ENCODE measurements at regions not wholly inside any gene's neighbourhood (a gene's known extent, or its start where the extent isn't known, plus 50 kb on each side); places are given as distances from the start of the nearest gene placed in this dataset.

DNA sequence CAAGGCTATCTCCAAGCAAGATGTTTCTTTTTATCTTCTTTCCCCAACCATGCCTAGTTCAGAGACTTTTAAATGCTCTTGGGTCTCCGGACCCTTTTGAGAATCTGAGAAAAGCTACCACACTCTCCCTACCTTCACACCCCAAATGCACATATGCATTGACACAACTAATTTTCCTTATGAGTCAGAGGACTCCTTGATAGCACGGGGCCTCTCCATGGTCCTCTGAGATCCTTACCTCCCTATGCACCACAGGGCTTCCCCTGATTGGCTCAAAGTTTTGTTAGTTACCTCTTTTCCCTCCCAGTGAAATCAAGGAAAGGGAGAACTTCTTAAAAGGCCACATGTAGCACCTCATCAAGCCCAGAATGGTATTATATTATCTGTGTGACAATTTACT is 86.8 kb upstream of the ATP6AP2 start:
- Histone ChIP-seq H3K27me3 (peaks cover 0 to 7% (median 0%) of the 10 kb centered on the region in 3 donors), H3K36me3 (no peaks in the 10 kb centered on the region), H3K9me3 (no peaks in the 10 kb centered on the region), H3K4me3 (no peak overlapping the region), H3K4me1 (no peaks in the 10 kb centered on the region), H3K27ac (no peak overlapping the region)
- TF ChIP-seq, protein P1, sequence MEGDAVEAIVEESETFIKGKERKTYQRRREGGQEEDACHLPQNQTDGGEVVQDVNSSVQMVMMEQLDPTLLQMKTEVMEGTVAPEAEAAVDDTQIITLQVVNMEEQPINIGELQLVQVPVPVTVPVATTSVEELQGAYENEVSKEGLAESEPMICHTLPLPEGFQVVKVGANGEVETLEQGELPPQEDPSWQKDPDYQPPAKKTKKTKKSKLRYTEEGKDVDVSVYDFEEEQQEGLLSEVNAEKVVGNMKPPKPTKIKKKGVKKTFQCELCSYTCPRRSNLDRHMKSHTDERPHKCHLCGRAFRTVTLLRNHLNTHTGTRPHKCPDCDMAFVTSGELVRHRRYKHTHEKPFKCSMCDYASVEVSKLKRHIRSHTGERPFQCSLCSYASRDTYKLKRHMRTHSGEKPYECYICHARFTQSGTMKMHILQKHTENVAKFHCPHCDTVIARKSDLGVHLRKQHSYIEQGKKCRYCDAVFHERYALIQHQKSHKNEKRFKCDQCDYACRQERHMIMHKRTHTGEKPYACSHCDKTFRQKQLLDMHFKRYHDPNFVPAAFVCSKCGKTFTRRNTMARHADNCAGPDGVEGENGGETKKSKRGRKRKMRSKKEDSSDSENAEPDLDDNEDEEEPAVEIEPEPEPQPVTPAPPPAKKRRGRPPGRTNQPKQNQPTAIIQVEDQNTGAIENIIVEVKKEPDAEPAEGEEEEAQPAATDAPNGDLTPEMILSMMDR (IDR thresholded peaks at IDR 0.05 in 4 of 5, conservative IDR thresholded peaks at IDR 0.05 in 1 of 5): no peak
- no peak for TF ChIP-seq POLR2A (IDR thresholded peaks at IDR 0.05)
- in situ Hi-C loops (cut with MboI; ENCODE audit: low sequenced_read_pairs in 4 of 4): no loop called here
- DNase-seq: no peak
- no peak for ATAC-seq
- intact Hi-C loops (cut with DNase I; ENCODE audit: low total_unique reads): no loop called here

- intact Hi-C loops (cut with DNase I; ENCODE audit: low total_unique reads): no loop called here
- Histone ChIP-seq H3K36me3 (no peaks in the 10 kb centered on the region), H3K27ac (no peak overlapping the region), H3K4me3 (no peak overlapping the region), H3K4me1 (no peaks in the 10 kb centered on the region), H3K27me3 (peaks cover 0 to 5% (median 0%) of the 10 kb centered on the region in 3 donors), H3K9me3 (no peaks in the 10 kb centered on the region)
- in situ Hi-C loops (cut with MboI; ENCODE audit: low sequenced_read_pairs in 4 of 4): no loop called here
- TF ChIP-seq POLR2A (IDR thresholded peaks at IDR 0.05): no peak
- TF ChIP-seq, protein P1 (IDR thresholded peaks at IDR 0.05 in 4 of 5, conservative IDR thresholded peaks at IDR 0.05 in 1 of 5): no peak
- DNase-seq: no peak
- ATAC-seq: no peak
These were observed 92.5 kb upstream of the ATP6AP2 start for GRCh38 chrX:40488296-40488695.

- no peak for ATAC-seq
- no peak for TF ChIP-seq POLR2A (IDR thresholded peaks at IDR 0.05)
- TF ChIP-seq, protein P1 (IDR thresholded peaks at IDR 0.05 in 4 of 5, conservative IDR thresholded peaks at IDR 0.05 in 1 of 5): no peak
- H3K4me3 ChIP-seq: no peak overlapping the region
- H3K4me1 ChIP-seq: no peaks in the 10 kb centered on the region
- no peak for DNase-seq
- in situ Hi-C loops (cut with MboI; ENCODE audit: low sequenced_read_pairs in 4 of 4): no loop called here
- H3K27me3 ChIP-seq: peaks cover 0 to 5% (median 0%) of the 10 kb centered on the region in 3 donors
- no peaks in the 10 kb centered on the region for H3K9me3 ChIP-seq
- no peaks in the 10 kb centered on the region for H3K36me3 ChIP-seq
- intact Hi-C loops (cut with DNase I; ENCODE audit: low total_unique reads): no loop called here
- no peak overlapping the region for H3K27ac ChIP-seq
These were observed 94.8 kb upstream of the ATP6AP2 start for GRCh38 chrX:40485973-40486372.

- in situ Hi-C loops (cut with MboI; ENCODE audit: low sequenced_read_pairs in 4 of 4) (no loop called here), intact Hi-C loops (cut with DNase I; ENCODE audit: low total_unique reads) (no loop called here)
- Histone ChIP-seq H3K27ac (no peak overlapping the region), H3K4me3 (no peak overlapping the region), H3K4me1 (no peaks in the 10 kb centered on the region), H3K27me3 (peaks cover 0 to 5% (median 0%) of the 10 kb centered on the region in 3 donors), H3K36me3 (no peaks in the 10 kb centered on the region), H3K9me3 (no peaks in the 10 kb centered on the region)
- no peak for DNase-seq
- ATAC-seq: no peak
- TF ChIP-seq POLR2A (IDR thresholded peaks at IDR 0.05): no peak
- TF ChIP-seq, protein P1 (IDR thresholded peaks at IDR 0.05 in 4 of 5, conservative IDR thresholded peaks at IDR 0.05 in 1 of 5): no peak
These were observed 95.5 kb upstream of the ATP6AP2 start for GRCh38 chrX:40485102-40485826.
